HFFc6 (cell line): ENCODE measurements at regions not wholly inside any gene's neighbourhood (a gene's known extent, or its start where the extent isn't known, plus 50 kb on each side); places are given as distances from the start of the nearest gene placed in this dataset.

ENCODE experiments used
- DNase-seq: peaks from one replicate; pipeline ENCODE4 v3.0.0-alpha.2; 2018
- H3K27ac Mint-ChIP-seq: 2 replicates; pipeline ENCODE4 v1.8.0; 2020; ENCODE audit warnings: mild to moderate bottlenecking, mixed read lengths
- H3K27me3 Mint-ChIP-seq: 2 replicates; pipeline ENCODE4 v1.8.0; 2021; ENCODE audit warnings: mild to moderate bottlenecking, moderate library complexity, mixed read lengths; ENCODE audit not compliant: insufficient read depth
- H3K36me3 Mint-ChIP-seq: 2 replicates; pipeline ENCODE4 v1.8.0; 2021; ENCODE audit warnings: low read depth, mixed read lengths
- H3K4me1 Mint-ChIP-seq: 2 replicates; pipeline ENCODE4 v1.8.0; 2020; ENCODE audit warnings: low read depth, mixed read lengths
- H3K4me3 Mint-ChIP-seq: 2 replicates; pipeline ENCODE4 v1.8.0; 2020; ENCODE audit warnings: mild to moderate bottlenecking, moderate library complexity, mixed read lengths
- H3K9me3 Mint-ChIP-seq: 2 replicates; pipeline ENCODE4 v1.8.0; 2020; ENCODE audit warnings: mild to moderate bottlenecking, mixed read lengths
- TF ChIP-seq, protein P1 (sequence below): fragments of 200-600 bp; sonication (generic); IDR thresholded peaks from 2 replicates; pipeline ENCODE4 v1.5.0; 2021; ENCODE audit warnings: antibody characterized with exemption, mild to moderate bottlenecking

DNA sequence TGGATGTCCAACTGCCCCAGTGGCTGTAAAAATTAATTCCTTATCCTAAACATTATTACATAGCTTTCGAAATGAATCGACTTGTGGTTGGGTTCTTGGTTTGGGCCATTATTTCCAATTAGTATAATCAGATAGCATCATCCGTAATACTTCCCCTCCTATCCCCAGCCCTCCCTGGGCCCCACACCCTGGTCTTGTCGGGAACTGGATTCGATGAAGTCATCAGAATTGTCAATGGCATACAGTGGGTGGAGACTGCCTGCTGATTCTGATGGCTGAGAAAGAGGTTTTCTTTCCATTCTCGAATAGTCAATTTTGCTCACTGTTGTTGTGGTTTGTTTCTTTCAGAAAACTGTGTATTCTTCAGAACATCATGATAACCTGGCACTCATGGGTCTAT is 395.1 kb downstream of the SEC14L1 start:
- Mint-ChIP-seq H3K27ac (no peak overlapping the region), H3K9me3 (peaks cover 14% of the 10 kb centered on the region), H3K4me3 (no peak overlapping the region), H3K36me3 (peaks cover 10% of the 10 kb centered on the region), H3K4me1 (no peaks in the 10 kb centered on the region), H3K27me3 (peaks cover 28% of the 10 kb centered on the region)
- TF ChIP-seq, protein P1, sequence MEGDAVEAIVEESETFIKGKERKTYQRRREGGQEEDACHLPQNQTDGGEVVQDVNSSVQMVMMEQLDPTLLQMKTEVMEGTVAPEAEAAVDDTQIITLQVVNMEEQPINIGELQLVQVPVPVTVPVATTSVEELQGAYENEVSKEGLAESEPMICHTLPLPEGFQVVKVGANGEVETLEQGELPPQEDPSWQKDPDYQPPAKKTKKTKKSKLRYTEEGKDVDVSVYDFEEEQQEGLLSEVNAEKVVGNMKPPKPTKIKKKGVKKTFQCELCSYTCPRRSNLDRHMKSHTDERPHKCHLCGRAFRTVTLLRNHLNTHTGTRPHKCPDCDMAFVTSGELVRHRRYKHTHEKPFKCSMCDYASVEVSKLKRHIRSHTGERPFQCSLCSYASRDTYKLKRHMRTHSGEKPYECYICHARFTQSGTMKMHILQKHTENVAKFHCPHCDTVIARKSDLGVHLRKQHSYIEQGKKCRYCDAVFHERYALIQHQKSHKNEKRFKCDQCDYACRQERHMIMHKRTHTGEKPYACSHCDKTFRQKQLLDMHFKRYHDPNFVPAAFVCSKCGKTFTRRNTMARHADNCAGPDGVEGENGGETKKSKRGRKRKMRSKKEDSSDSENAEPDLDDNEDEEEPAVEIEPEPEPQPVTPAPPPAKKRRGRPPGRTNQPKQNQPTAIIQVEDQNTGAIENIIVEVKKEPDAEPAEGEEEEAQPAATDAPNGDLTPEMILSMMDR = no peak
- no peak for DNase-seq

GRCh38 chr17:77537566-77537965 is 396.8 kb downstream of the SEC14L1 start:
- Mint-ChIP-seq H3K9me3 (peaks cover 10% of the 10 kb centered on the region), H3K36me3 (peaks cover 10% of the 10 kb centered on the region), H3K27ac (no peak overlapping the region), H3K4me3 (no peak overlapping the region), H3K4me1 (peaks cover 4% of the 10 kb centered on the region; the same call in 1 of the 2 replicates), H3K27me3 (peaks cover 27% of the 10 kb centered on the region)
- DNase-seq = no peak
- TF ChIP-seq, protein P1 = no peak

- H3K27me3 Mint-ChIP-seq = peaks cover 33% of the 10 kb centered on the region
- no peak overlapping the region for H3K27ac Mint-ChIP-seq
- H3K9me3 Mint-ChIP-seq = no peaks in the 10 kb centered on the region
- H3K4me3 Mint-ChIP-seq = no peak overlapping the region
- TF ChIP-seq, protein P1 = no peak
- no peaks in the 10 kb centered on the region for H3K36me3 Mint-ChIP-seq
- DNase-seq = no peak
- peaks cover 11% of the 10 kb centered on the region for H3K4me1 Mint-ChIP-seq
Observed at GRCh38 chr17:77540531-77540930, 399.8 kb downstream of the SEC14L1 start.

- Mint-ChIP-seq H3K4me3 (no peak overlapping the region), H3K27ac (no peak overlapping the region), H3K4me1 (peaks cover 11% of the 10 kb centered on the region), H3K9me3 (no peaks in the 10 kb centered on the region), H3K36me3 (no peaks in the 10 kb centered on the region), H3K27me3 (peaks cover 33% of the 10 kb centered on the region)
- no peak for DNase-seq
- TF ChIP-seq, protein P1 = no peak
Observed at GRCh38 chr17:77540975-77541374, 400.2 kb downstream of the SEC14L1 start.

GRCh38 chr17:77542011-77542410 is 401.2 kb downstream of the SEC14L1 start:
- TF ChIP-seq, protein P1 = no peak
- no peaks in the 10 kb centered on the region for H3K9me3 Mint-ChIP-seq
- H3K27ac Mint-ChIP-seq = no peak overlapping the region
- H3K4me3 Mint-ChIP-seq = no peak overlapping the region
- H3K4me1 Mint-ChIP-seq = peaks cover 11% of the 10 kb centered on the region
- H3K27me3 Mint-ChIP-seq = peaks cover 33% of the 10 kb centered on the region
- H3K36me3 Mint-ChIP-seq = no peaks in the 10 kb centered on the region
- DNase-seq = no peak
